T-helper 1 cell (primary cell): ENCODE measurements at regions not wholly inside any gene's neighbourhood (a gene's known extent, or its start where the extent isn't known, plus 50 kb on each side); places are given as distances from the start of the nearest gene placed in this dataset.

ENCODE experiments used
- DNase-seq, 5 donors: peaks; one replicate each; pipeline ENCODE4 v3.0.0-alpha.2; 2012 to 2020

DNA sequence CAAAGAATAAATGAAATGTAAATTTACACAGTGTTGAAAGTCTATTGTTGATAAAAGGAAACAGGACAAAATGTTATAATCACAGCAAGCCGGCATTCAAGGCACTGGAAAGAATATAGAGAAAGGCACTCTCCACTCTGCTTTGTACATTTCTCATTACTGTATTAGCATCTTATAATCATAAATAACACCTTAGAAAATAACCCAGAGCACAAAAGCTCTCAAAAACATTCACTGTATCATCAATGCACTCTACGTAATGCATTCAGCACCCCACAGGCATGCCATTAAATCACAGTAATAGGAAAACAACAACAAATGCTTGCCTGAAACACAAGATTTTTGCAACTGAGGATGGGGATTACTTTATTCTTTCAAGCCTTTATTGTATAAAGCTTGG is 75.3 kb upstream of the TRPC3 start:
- DNase-seq, result no peak

DNA sequence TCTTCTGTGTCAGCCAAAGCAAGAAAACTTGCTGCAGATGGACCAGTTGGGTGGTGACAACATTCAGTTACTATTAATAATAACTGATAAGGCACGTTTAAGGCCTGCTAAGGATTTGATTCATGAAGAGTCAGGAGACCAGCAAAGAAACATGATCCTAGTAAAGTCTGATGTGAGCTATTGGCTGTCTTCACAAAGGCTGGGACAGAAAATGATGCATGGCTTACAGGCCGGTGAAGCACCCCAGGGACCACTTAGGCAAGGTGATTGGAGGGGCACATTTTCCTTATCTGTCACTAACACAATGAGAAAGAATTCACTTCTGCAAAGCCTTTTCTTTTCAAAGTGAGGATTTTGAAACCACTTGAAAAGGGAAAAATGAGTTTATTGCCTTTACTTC is 65.4 kb upstream of the TRPC3 start:
- no peak for DNase-seq

DNA sequence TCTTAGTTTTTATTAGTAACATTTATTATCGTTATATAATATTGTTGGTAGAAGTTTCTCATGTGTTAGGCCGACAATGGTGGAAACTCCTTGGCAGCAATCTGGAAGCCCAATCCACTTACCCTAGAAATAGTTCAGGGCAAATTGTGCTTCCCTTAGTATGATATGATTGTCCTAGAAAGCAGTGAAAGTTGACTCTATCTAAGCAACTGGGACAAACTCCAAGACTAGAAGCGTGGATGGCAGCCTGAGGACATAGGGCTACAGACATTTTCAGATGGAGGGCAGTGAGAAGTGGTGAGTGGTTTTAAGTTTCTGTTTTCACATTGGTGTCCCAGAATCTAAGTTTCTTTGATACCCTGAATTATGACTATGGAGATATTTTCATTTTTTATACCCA is 63.3 kb upstream of the TRPC3 start:
- no peak for DNase-seq

DNA sequence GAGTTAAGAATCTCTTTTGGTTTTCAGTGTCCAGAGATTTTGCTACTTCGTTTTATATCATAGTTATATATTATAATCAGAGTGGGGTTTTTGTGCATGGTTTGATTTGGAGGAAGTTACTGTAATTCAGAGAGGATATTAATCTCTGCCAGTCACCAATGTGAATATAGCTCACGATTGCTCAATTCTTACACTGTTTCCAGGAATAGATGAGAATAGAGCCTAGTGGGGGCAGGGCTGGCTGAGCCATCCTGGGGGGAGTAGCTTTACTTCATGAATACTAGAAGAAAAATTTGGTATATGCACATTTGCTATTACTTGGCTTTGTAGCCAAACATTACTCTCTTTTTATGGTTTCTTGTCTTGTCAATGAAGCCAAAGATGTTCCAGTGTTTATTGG is 60.9 kb upstream of the TRPC3 start:
- no peak for DNase-seq

DNA sequence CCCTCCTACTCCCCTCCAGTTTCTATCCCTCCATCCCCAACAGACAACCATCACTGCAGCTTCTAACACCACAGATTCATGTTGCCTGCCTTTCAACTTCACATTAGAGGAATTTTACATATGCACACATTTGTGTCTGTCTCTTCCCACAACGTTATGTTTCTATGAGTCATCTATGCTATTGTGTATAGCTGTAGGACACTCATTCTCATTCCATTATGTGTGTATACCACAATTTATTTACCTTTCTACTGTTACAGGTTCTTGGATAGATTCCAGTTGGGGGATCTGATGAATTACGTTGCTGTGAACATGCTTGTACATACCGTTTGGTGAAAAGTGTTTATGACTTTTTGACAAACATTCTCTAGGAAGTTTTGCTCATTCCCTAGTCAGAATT is 58.8 kb upstream of the TRPC3 start:
- DNase-seq, result no peak

DNA sequence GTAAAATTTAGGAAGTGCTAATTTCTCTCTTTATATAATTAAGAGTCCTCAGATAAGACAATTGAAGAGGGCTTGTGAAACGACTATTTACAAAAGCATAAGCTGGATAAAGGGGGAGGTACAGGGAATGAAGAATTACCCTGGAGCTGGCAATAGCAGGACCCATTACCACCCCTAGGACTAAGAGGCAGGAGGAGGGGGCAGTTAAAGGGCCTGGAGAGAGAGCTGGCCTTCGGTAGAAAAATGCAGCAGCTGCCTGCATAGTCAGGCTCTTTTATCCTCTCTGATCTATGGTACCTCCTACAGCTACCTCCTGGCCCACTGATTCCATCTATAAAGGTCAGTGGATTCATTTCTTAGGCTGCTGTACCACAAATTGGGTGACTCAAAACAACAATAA is 57.7 kb upstream of the TRPC3 start:
- no peak for DNase-seq

DNA sequence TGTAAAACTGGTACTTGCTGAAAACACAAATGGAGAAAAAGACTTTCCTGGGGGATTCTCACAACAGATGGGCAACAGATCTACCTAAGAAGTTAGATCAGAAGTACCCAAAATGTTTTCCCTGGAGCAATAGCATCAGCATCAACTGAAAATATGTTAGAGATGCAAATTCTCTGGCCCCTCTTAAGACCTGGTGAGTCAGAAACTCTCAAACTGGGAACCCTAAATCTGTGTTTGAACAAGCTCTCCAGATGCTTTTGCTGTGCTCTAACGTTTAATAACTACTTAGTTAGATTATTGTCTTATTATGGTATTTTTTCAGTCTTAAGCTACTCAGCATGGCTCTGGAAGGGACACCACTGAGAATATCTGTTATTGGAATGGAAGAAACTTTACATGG is 55.2 kb upstream of the TRPC3 start:
- DNase-seq, result no peak

DNA sequence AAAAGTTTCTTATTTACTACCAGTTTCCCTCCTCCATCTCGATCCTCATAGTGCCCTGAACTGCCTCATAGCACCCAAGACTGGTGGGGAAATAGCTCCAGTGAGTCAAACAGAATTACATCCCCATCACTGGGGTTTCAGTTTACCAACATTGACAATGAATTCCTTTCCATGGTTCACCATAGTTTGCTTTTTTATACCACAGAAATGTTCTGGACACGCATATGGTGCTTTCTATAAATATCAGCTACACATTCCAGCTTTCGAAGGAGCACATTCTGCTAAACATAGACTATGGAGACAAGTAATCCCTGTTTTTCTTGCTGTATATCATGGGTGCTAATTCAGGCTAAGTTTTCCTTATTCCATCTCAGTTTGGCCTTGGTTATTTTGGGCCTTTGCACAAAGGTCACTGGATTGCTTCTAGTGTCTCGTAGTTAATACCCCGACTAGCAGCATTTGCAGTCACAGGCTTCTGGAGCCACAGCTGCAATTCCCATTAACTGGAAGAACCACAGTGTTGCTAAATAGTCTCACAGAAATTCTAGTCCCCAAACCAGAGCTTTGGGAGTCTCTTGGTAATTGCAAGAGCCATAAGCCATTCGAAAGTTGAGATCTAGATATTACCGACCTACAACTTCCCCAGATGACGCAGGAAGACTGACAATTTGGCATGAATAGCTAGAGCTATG is 53.4 kb upstream of the TRPC3 start:
- DNase-seq, result no peak

DNA sequence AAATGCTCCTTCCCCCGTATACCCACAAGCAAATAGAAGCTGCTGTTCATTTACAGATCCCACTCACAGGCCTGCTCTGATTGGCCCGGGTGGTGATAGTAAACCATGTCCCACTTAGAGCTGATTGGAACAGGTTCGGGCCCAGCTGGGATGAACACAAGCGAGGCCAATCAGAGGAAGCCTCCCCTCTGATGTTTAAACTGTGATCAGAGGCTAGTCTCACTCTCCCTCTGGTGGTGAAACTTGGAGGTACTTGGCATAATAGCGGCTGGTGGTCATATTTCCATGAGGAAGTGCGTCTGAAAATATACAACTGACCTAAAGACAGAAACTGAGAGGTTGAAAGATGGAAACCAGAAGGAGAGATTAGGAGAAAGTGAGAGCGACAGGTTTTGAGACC is 51.5 kb upstream of the TRPC3 start:
- DNase-seq, result peak in 2 of 5 donors; percentile 8 to 21
